Activated T-cell treated with anti-CD3 and anti-CD28 coated beads for 24 hours (primary cell): ENCODE measurements at regions not wholly inside any gene's neighbourhood (a gene's known extent, or its start where the extent isn't known, plus 50 kb on each side); places are given as distances from the start of the nearest gene placed in this dataset.
"Not testable (repeated sequence)": the region's sequence is repeated elsewhere in the genome, so short reads cannot be mapped to it uniquely, and the experiment has no call there.

Experiments
- DNase-seq: peaks from one replicate; pipeline ENCODE4 v3.0.0-alpha.2; 2020; ENCODE audit warnings: low read depth

- DNase-seq: no peak
Measured at GRCh38 chr2:176854062-176854461, 358.5 kb upstream of the HNRNPA3 start.

GRCh38 chr2:176854878-176855277 is 357.7 kb upstream of the HNRNPA3 start:
- no peak for DNase-seq

GRCh38 chr2:176856683-176857082 is 355.9 kb upstream of the HNRNPA3 start:
- DNase-seq: no peak

- no peak for DNase-seq
Measured at GRCh38 chr2:176865336-176865735, 347.3 kb upstream of the HNRNPA3 start.

- no peak for DNase-seq
Measured at GRCh38 chr2:176872406-176872805, 340.2 kb upstream of the HNRNPA3 start.

GRCh38 chr2:176873403-176873802 is 339.2 kb upstream of the HNRNPA3 start:
- DNase-seq: no peak

- DNase-seq: no peak
Measured at GRCh38 chr2:176876493-176877103, 336.0 kb upstream of the HNRNPA3 start.

GRCh38 chr2:176879426-176879995 is 333.1 kb upstream of the HNRNPA3 start:
- no peak for DNase-seq

GRCh38 chr2:176882045-176882444 is 330.5 kb upstream of the HNRNPA3 start:
- DNase-seq: not testable (repeated sequence)

- no peak for DNase-seq
Measured at GRCh38 chr2:176885001-176885643, 327.5 kb upstream of the HNRNPA3 start.

- no peak for DNase-seq
Measured at GRCh38 chr2:176885661-176886060, 326.9 kb upstream of the HNRNPA3 start.

- DNase-seq: no peak
Measured at GRCh38 chr2:176891105-176891504, 321.5 kb upstream of the HNRNPA3 start.

GRCh38 chr2:176891857-176892256 is 320.7 kb upstream of the HNRNPA3 start:
- DNase-seq: no peak

- no peak for DNase-seq
Measured at GRCh38 chr2:176892676-176893226, 319.8 kb upstream of the HNRNPA3 start.

- no peak for DNase-seq
Measured at GRCh38 chr2:176895158-176895557, 317.4 kb upstream of the HNRNPA3 start.

GRCh38 chr2:176902454-176902853 is 310.1 kb upstream of the HNRNPA3 start:
- DNase-seq: no peak

GRCh38 chr2:176904053-176904452 is 308.5 kb upstream of the HNRNPA3 start:
- not testable (repeated sequence) for DNase-seq

GRCh38 chr2:176907341-176907740 is 305.3 kb upstream of the HNRNPA3 start:
- DNase-seq: no peak

- DNase-seq: no peak
Measured at GRCh38 chr2:176910828-176911227, 301.8 kb upstream of the HNRNPA3 start.

GRCh38 chr2:176913955-176914354 is 298.6 kb upstream of the HNRNPA3 start:
- DNase-seq: no peak

GRCh38 chr2:176914371-176914770 is 298.2 kb upstream of the HNRNPA3 start:
- no peak for DNase-seq

GRCh38 chr2:176922545-176922944 is 290.0 kb upstream of the HNRNPA3 start:
- not testable (repeated sequence) for DNase-seq

- DNase-seq: no peak
Measured at GRCh38 chr2:176923205-176923604, 289.4 kb upstream of the HNRNPA3 start.
